Fibroblast of skin of left biceps (primary cell): ENCODE measurements at regions not wholly inside any gene's neighbourhood (a gene's known extent, or its start where the extent isn't known, plus 50 kb on each side); places are given as distances from the start of the nearest gene placed in this dataset.
"Not testable (repeated sequence)": the region's sequence is repeated elsewhere in the genome, so short reads cannot be mapped to it uniquely, and the experiment has no call there.

Experiments
- DNase-seq, 2 experiments: peaks; one replicate each; pipeline ENCODE4 v3.0.0-alpha.2; 2013; ENCODE audit warnings: low read depth in 2 of 2

- no peak for DNase-seq
Observed at GRCh38 chrX:138866643-138867042, 155.1 kb upstream of the FGF13 start.

DNA sequence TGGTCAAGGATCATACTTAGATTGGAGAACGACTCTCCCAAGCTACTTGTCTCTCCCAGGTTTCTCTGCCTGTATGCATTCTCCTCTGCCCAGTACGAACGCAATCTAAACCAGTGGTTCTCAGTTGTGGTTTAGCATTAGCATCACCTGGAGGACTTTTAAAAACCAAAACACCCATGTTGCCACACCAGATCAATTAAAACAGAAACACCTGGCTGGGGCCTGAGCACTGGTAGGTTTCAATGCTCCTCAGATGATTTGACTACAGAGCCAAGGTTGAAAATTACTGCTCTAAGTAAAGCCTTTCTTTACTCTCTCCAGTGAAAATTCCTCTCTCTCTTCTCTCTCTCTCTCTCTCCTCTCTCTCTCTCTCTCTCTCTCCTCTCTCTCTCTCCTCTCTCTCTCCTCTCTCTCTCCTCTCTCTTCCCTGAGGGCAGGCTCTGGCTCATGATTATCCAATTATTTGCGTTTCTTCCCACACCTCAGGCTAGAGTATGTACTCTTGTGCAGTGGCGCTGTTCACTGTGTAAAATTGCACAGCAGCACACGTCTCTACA lies 153.7 kb upstream of the FGF13 start:
- DNase-seq = no peak

DNA sequence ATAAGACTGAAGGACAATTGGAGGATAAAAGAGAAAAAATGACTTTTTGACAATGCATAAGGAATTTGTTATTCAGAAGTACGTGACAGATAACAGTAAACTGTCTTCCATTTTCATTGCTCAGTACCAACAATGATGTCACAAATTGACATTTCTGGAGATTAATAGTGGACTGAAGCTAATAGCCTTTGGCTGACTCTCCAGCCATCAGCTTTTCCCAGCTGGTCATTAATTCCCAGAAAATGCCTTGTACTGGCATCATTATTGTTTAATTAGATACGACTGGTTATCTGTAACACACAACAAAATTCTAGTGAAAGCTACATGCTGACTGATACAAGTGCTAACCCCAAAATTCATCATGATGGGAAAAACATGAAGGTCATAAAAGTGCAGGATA lies 147.9 kb upstream of the FGF13 start:
- no peak for DNase-seq

DNA sequence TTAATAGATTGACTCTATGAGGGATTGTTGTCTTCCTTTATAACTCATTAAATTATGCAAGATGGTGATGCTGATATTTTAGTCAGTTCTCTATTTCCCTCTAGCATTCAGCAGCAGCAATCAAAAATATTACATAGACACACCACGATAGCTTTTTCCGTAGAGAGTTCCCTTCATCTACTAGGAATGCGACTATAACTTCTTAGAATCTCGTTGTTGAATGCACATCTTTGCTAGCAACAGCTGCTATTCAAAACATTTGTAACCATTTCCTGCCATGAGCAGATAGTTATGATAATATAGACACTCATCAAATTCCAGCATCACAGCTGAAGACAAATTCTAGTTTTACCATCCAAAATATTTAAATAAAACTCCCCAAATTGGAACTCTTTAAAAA lies 147.4 kb upstream of the FGF13 start:
- peak; percentile 13 to 26 for DNase-seq

DNA sequence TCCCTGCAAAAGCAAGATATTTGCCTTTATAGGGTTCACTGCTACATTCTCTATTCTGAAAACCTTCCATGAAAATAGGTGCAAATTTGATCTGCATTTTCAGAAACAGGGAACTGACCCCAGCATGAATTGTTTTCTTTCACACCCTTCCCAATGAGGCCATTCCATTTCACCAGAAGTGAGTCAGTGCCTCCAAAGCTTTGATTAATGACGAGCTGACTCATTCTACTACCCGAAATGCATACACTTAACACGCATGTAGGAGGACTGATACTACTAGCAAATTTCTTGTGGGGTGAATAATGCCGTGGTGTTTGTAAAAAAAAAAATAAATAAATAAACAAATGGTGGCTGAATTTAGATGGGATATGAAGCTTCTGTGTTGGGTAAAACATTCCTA lies 146.9 kb upstream of the FGF13 start:
- peak; percentile 24 to 36 for DNase-seq

- no peak for DNase-seq
Observed at GRCh38 chrX:138856881-138857604, 145.5 kb upstream of the FGF13 start.

DNA sequence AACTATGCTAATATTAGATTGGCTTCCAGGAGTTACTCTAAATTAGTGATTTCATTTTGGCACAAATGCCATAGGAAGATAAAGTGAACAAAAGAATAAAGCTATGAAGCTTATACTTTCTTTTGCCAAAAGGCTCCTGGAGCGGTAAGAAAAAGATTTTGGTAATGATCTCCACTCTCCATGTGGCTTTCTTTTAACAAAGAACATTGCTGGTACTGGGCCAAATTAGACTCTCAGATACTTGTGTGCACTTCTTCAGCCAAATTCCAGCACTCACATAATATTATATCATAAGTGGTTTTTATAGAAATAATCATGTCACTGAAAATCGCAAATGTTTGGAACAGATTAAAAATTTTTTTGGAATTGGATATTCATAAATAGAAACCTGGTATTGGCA lies 142.4 kb upstream of the FGF13 start:
- no peak for DNase-seq

DNA sequence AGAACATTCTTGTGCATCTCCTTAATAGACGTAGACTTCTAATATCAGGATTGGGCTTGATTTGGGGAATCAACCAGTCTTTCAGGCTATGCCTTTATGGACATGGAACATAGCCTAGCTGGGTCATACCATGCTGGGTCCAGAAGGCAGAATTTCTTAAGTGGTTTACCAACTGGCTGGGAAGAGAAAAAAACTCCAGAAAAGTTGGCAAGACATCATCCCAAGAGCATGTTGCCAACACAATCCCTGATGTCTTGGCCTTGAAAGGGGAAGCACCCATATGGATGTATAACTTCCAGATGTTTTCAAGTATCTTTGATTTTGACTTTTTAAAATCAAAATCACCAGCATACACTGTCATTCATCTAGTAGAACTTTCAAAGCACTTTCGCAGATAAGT lies 138.0 kb upstream of the FGF13 start:
- no peak for DNase-seq

DNA sequence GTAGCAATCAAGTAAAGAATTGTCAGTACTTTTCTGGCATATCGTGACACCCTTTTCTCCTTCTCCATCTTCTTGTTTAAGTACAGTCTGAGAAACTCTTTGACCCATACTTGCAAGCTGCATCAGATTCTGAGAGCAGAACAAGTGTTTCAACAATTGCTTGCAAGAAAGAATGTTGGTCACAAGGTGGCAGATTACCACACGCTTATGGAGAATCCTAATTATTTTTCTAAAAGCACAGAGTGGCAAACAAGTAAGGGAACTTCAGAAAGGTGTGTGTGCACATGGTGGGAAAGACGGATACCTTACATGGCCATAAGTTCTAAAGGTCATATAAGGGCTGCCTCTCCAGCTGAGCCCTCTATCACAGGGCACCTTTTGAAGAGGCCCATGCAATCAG lies 136.4 kb upstream of the FGF13 start:
- no peak for DNase-seq

- no peak for DNase-seq
Observed at GRCh38 chrX:138845786-138846185, 134.3 kb upstream of the FGF13 start.

- not testable (repeated sequence) for DNase-seq
Observed at GRCh38 chrX:138807400-138807799, 95.9 kb upstream of the FGF13 start.

GRCh38 chrX:138794246-138794645 lies 82.7 kb upstream of the FGF13 start:
- DNase-seq = no peak

DNA sequence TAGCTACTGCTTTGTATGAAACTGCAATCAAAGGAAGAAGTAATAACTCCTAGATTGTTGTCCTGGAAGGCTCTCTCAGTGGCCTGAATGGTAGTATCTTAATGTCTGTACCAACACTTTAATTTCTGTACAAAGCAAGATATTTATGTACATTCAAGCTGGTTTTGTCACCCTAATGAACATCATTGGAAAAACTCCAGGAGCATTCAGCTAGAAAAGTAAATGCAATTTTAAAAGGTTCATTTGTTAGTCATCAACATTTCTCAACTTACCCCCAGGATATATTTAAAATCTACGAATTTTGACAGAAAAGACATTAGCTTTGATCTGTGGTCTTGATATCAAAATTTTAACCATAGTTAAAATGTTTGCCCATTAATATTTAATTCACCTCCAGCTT lies 80.0 kb upstream of the FGF13 start:
- no peak for DNase-seq

DNA sequence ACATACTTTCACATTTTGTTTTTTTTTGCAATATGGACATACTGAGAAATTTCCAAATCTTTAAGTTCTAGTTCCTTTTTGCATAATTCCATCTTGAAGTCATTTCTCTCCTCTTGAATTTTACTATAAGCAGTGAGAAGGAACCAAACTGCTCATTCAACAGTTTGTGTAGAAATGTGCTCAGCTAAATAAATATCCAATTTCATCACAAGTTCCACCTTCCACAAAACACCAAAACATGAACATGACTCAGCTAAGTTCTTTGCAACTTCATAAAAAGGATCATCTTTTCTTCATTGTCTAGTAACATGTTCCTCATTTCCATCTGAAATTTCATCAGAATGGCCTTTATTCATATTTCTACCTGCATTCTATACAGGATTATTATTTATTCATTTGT lies 77.3 kb upstream of the FGF13 start:
- no peak for DNase-seq

GRCh38 chrX:138778576-138778909 lies 67.0 kb upstream of the FGF13 start:
- not testable (repeated sequence) for DNase-seq

DNA sequence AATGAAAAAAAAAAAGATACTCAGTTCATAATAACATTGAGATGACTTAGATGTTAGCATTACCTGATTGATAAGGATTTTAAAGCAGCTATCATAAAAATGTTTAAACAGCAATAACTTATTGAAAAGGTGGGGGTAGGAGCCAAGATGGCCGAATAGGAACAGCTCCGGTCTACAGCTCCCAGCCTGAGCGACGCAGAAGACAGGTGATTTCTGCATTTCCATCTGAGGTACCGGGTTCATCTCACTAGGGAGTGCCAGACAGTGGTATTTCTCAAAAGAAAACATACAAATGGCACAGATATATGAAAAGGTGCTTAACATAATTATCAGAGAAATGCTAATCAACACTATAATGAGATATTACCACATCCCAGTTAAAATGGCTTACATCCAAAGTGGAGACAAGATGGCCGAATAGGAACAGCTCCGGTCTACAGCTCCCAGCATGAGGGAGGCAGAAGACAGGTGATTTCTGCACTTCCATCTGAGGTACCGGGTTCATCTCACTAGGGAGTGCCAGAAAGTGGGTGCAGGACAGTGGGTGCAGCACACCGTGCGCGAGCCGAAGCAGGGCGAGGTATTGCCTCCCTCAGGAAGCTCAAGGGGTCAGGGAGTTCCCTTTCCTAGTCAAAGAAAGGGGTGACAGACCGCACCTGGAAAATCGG lies 66.5 kb upstream of the FGF13 start:
- not testable (repeated sequence) for DNase-seq

DNA sequence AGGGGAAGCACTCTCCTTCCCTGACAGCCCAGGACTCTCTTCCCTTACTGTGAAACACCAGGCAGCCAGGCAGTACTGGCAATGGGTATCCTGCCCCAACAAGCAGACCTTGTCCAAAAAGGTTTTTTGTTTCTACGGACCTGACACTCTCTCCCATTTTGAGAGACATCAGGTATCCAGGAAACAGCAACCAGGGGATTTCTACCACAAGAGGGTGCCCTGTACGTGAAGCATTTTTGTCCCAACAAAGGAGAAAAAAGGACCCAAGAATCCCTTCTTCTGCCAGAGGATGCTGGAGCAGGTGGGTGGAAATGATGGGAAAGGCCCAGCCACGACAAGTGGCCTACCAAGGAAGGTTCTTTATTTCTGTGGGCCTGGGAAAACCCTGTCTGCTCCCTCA lies 65.7 kb upstream of the FGF13 start:
- no peak for DNase-seq

DNA sequence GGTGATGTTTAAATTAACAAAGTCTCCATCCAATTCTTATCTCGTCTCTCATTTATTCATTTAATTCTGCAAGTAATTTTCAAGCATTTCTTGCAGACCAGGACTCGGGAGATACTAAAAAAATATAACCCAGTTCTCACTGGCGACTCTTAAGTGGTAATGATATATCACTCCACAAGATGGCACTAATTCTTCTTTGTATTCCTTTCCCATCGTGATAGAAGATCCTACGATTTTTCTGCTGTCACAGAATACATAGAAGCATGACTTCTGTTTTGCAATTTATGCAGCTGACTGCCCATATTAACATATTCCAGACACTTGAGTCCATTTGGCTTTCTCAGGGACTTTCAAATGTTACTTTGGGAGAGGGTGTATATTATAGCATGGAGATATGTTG lies 64.0 kb upstream of the FGF13 start:
- DNase-seq = no peak

DNA sequence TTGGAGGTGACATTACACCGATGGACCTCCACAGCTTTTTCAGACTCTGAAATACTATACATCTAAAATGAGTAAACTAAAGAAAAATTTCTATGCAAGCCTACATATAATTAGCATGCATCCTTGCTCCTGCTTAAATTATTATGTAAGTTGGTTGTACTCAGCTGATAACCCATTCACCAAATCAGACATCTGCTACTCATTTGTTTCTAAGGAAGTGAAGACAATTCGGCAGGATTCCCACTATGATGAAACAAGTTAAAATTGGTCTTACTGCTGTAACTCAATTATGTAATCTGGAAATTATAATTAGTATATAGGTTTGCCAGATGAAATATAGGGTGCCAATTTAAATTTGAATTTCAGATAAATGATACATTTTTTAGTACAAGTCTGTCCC lies 59.5 kb upstream of the FGF13 start:
- no peak for DNase-seq

DNA sequence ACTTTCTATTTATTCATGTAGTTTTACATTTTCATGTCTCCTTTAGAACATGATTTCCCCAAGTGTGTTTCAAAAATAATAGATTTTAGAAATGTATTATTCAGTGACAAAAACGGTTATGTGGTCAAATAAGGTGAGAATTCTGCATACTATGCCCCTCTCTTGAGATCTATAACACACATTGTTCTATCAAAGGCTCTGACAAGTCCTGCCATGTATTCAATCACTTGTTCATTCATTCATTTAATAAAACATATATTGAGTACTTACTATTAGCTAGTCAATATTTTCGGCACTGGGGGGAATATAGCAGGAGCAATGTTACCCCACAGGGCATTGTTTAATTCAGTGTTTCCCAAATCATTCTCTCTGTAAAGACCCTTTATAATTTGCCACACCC lies 58.4 kb upstream of the FGF13 start:
- DNase-seq = no peak

GRCh38 chrX:138765051-138765450 lies 53.5 kb upstream of the FGF13 start:
- DNase-seq = peak; percentile 15 to 19

DNA sequence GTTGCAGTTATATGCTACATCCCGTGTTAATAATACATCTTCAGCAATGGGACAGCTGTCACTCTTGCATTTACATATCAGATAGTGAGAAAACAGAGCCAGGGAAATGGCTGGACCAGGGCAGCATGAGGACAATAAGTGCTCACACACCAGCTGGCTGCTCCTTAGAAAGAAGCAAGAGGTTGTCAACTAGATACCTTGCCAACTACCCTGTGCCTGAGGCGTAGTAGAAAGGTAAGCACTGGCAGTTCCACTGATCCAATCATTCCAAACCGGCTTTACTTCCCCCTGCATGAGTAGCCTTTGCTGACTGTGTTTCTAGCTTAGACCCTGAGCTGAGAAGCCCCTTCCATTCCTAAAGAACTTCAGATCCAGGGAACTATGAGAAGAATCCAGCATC lies 52.2 kb upstream of the FGF13 start:
- no peak for DNase-seq

- DNase-seq = no peak
Observed at GRCh38 chrX:138761380-138761779, 49.9 kb upstream of the FGF13 start.
